ENCODE measurements at regions not wholly inside any gene's neighbourhood (a gene's known extent, or its start where the extent isn't known, plus 50 kb on each side); places are given as distances from the start of the nearest gene placed in this dataset.

DNA sequence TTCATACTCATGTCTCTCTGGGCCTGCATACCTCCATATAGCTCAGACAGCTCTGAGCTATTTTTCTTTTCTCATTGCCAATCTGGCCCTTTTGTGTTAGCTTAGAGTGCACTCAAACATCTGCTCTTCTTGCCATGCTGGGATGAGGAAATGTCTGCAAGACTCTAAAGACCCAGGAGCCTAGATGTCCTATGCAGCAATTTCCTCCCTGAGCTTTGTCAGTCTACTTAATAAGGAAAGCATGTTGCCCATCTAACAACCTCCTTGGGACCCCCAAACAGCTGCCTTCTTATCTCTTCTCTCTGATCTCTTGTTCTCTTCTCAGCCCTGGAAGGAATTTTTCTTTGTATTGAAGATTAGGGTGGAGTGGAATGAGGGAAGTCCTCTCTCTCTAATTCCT is 69.2 kb downstream of the UCHL1 start:
- Histone ChIP-seq H2AFZ (ENCODE audit: low read depth, low read length) (no peak overlapping the region), H3K79me2 (ENCODE audit: control insufficient read depth, insufficient read depth, low read length) (no peaks in the 10 kb centered on the region), H3K9me1 (replicated peaks; ENCODE audit: control insufficient read depth, extremely low read depth, insufficient read depth, low read length) (no peaks in the 10 kb centered on the region), H3K27me3 (ENCODE audit: control insufficient read depth in 2 of 2, insufficient read depth in 2 of 2, low read length in 2 of 2) (no peaks in the 10 kb centered on the region), H4K20me1 (replicated peaks; ENCODE audit: control insufficient read depth, extremely low read depth, insufficient read depth, low read length) (no peaks in the 10 kb centered on the region), H3K4me1 (ENCODE audit: control insufficient read depth, extremely low read depth, insufficient read depth, low read length) (peaks cover 13% of the 10 kb centered on the region), H3K4me3 (replicated peaks in 1 of 3; ENCODE audit: insufficient read depth in 1 of 3, low read depth in 1 of 3, low read length in 3 of 3) (no peak overlapping the region), H3K9me3 (replicated peaks; ENCODE audit: control insufficient read depth, insufficient read depth, low read length) (no peaks in the 10 kb centered on the region), H3K36me3 (ENCODE audit: control insufficient read depth in 2 of 2, extremely low read depth in 1 of 2, insufficient read depth in 2 of 2, low read length in 2 of 2) (no peaks in the 10 kb centered on the region), H3K9ac (replicated peaks; ENCODE audit: extremely low read depth, insufficient read depth, low read length) (no peak overlapping the region), H3K4me2 (ENCODE audit: insufficient read depth, low read length) (no peak overlapping the region), H3K27ac (ENCODE audit: insufficient read depth, low read depth, low read length) (no peak overlapping the region)
- no peak for TF ChIP-seq JUN (IDR thresholded peaks at IDR 0.05; ENCODE audit: borderline replicate concordance, insufficient read depth, insufficient read length, low read depth)
- no peak for TF ChIP-seq MYC (IDR thresholded peaks at IDR 0.05; ENCODE audit: low read depth, low read length)
- TF ChIP-seq FOS (IDR thresholded peaks at IDR 0.05; ENCODE audit: borderline replicate concordance, insufficient read depth, low read length), result no peak
- TF ChIP-seq, protein P1, sequence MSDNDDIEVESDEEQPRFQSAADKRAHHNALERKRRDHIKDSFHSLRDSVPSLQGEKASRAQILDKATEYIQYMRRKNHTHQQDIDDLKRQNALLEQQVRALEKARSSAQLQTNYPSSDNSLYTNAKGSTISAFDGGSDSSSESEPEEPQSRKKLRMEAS (IDR thresholded peaks at IDR 0.05; ENCODE audit: insufficient read depth, insufficient read length), result no peak
- no peak for TF ChIP-seq POLR2A (IDR thresholded peaks at IDR 0.05; ENCODE audit: low read depth, low read length)
- intact Hi-C loops (cut with micrococcal nuclease) (no loop called here), dilution Hi-C loops (cut with MboI; ENCODE audit: extremely low pct_ligation_motif_present, low sequenced_read_pairs) (no loop called here)
- BruUV-seq (replicated peaks), result no TSS peak
- DNase-seq (ENCODE audit: low read depth, low spot score) (no peak), FAIRE-seq (no peak)
- POLR2A ChIA-PET, result no interaction called here
- CTCF ChIA-PET, result interaction anchor here (1.0 to 1.1 kb wide), 3 partner anchors 18 to 336 kb away, joined by 3 to 4 read pairs (median 3); no protein-coding TSS in a partner anchor

DNA sequence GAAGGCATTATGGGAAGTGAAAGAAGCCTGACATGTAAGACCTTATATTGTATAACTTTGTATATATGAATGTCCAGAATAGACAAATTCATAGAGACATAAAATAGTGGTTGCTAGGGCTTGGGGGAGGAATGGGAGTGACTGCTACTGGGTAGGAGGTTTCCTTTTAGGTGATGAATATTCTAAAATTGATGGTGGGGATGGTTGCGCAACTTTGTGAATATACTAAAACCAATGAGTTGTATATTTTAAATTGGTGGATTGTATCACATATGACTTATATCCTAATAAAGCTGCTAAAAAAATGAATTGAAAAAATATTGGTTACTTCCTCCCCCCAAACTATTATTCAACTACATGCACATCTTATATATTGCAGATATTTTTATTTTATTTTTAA is 70.0 kb downstream of the UCHL1 start:
- no peaks in the 10 kb centered on the region for H3K27me3 ChIP-seq (ENCODE audit: control insufficient read depth in 2 of 2, insufficient read depth in 2 of 2, low read length in 2 of 2)
- FAIRE-seq (no peak), DNase-seq (ENCODE audit: low read depth, low spot score) (no peak)
- no peak overlapping the region for H3K4me3 ChIP-seq (replicated peaks in 1 of 3; ENCODE audit: insufficient read depth in 1 of 3, low read depth in 1 of 3, low read length in 3 of 3)
- POLR2A ChIA-PET, result no interaction called here
- no peaks in the 10 kb centered on the region for H3K9me1 ChIP-seq (replicated peaks; ENCODE audit: control insufficient read depth, extremely low read depth, insufficient read depth, low read length)
- dilution Hi-C loops (cut with MboI; ENCODE audit: extremely low pct_ligation_motif_present, low sequenced_read_pairs) (no loop called here), intact Hi-C loops (cut with micrococcal nuclease) (no loop called here)
- TF ChIP-seq GATA2 (IDR thresholded peaks at IDR 0.05; ENCODE audit: insufficient read depth, insufficient read length, low read depth, low read length), result no peak
- TF ChIP-seq POLR2AphosphoS5 (IDR thresholded peaks at IDR 0.05; ENCODE audit: insufficient read depth, low read depth, low read length), result no peak
- no peak for TF ChIP-seq POLR2A (IDR thresholded peaks at IDR 0.05; ENCODE audit: low read depth, low read length)
- no peak for TF ChIP-seq MYC (IDR thresholded peaks at IDR 0.05; ENCODE audit: low read depth, low read length)
- no peak for TF ChIP-seq EZH2 (IDR thresholded peaks at IDR 0.05; ENCODE audit: borderline replicate concordance, low read depth, low read length, severe bottlenecking)
- TF ChIP-seq FOS (IDR thresholded peaks at IDR 0.05; ENCODE audit: borderline replicate concordance, insufficient read depth, low read length), result no peak
- TF ChIP-seq, protein P1 (IDR thresholded peaks at IDR 0.05; ENCODE audit: insufficient read depth, insufficient read length), result no peak
- no peak for TF ChIP-seq JUN (IDR thresholded peaks at IDR 0.05; ENCODE audit: borderline replicate concordance, insufficient read depth, insufficient read length, low read depth)
- TF ChIP-seq, protein P2, sequence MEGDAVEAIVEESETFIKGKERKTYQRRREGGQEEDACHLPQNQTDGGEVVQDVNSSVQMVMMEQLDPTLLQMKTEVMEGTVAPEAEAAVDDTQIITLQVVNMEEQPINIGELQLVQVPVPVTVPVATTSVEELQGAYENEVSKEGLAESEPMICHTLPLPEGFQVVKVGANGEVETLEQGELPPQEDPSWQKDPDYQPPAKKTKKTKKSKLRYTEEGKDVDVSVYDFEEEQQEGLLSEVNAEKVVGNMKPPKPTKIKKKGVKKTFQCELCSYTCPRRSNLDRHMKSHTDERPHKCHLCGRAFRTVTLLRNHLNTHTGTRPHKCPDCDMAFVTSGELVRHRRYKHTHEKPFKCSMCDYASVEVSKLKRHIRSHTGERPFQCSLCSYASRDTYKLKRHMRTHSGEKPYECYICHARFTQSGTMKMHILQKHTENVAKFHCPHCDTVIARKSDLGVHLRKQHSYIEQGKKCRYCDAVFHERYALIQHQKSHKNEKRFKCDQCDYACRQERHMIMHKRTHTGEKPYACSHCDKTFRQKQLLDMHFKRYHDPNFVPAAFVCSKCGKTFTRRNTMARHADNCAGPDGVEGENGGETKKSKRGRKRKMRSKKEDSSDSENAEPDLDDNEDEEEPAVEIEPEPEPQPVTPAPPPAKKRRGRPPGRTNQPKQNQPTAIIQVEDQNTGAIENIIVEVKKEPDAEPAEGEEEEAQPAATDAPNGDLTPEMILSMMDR (IDR thresholded peaks at IDR 0.05; ENCODE audit: extremely low read depth in 1 of 2, insufficient read depth in 1 of 2, low read depth in 1 of 2, low read length in 2 of 2), result no peak
- peaks cover 13% of the 10 kb centered on the region for H3K4me1 ChIP-seq (ENCODE audit: control insufficient read depth, extremely low read depth, insufficient read depth, low read length)
- CTCF ChIA-PET, result no interaction called here
- no peaks in the 10 kb centered on the region for H3K9me3 ChIP-seq (replicated peaks; ENCODE audit: control insufficient read depth, insufficient read depth, low read length)
- H3K27ac ChIP-seq (ENCODE audit: insufficient read depth, low read depth, low read length), result no peak overlapping the region
- no peaks in the 10 kb centered on the region for H4K20me1 ChIP-seq (replicated peaks; ENCODE audit: control insufficient read depth, extremely low read depth, insufficient read depth, low read length)
- H3K36me3 ChIP-seq (ENCODE audit: control insufficient read depth in 2 of 2, extremely low read depth in 1 of 2, insufficient read depth in 2 of 2, low read length in 2 of 2), result no peaks in the 10 kb centered on the region
- no peak overlapping the region for H2AFZ ChIP-seq (ENCODE audit: low read depth, low read length)
- no peaks in the 10 kb centered on the region for H3K79me2 ChIP-seq (ENCODE audit: control insufficient read depth, insufficient read depth, low read length)
- no TSS peak for BruUV-seq (replicated peaks)
- H3K9ac ChIP-seq (replicated peaks; ENCODE audit: extremely low read depth, insufficient read depth, low read length), result no peak overlapping the region
- no peak overlapping the region for H3K4me2 ChIP-seq (ENCODE audit: insufficient read depth, low read length)

Measured in endothelial cell of umbilical vein (primary cell).